HG02759 (cell line): ENCODE measurements at regions not wholly inside any gene's neighbourhood (a gene's known extent, or its start where the extent isn't known, plus 50 kb on each side); places are given as distances from the start of the nearest gene placed in this dataset.
A peak's percentile ranks its signal among the peaks of the same experiment; 100 is the strongest.
"Not testable (repeated sequence)": the region's sequence is repeated elsewhere in the genome, so short reads cannot be mapped to it uniquely, and the experiment has no call there.

Experiments
- ATAC-seq: cut with Tn5 transposase; IDR thresholded peaks from one replicate; pipeline ENCODE4 v1.9.1; 2021; ENCODE audit warnings: mild to moderate bottlenecking, moderate library complexity; ENCODE audit not compliant: unreplicated experiment

GRCh38 chr17:47066841-47067682, 88.0 kb upstream of the RPRML start:
- ATAC-seq: peak; percentile 89

GRCh38 chr17:47066095-47066494, 87.0 kb upstream of the RPRML start:
- ATAC-seq: no peak

- no peak for ATAC-seq
Observed at GRCh38 chr17:47064684-47065083, 85.6 kb upstream of the RPRML start.

- ATAC-seq: no peak
Observed at GRCh38 chr17:47063475-47063874, 84.4 kb upstream of the RPRML start.

GRCh38 chr17:47062851-47063250, 83.8 kb upstream of the RPRML start:
- not testable (repeated sequence) for ATAC-seq

GRCh38 chr17:47060005-47060404, 81.0 kb upstream of the RPRML start:
- not testable (repeated sequence) for ATAC-seq

- no peak for ATAC-seq
Observed at GRCh38 chr17:47057830-47058229, 78.8 kb upstream of the RPRML start.

GRCh38 chr17:47057279-47057678, 78.2 kb upstream of the RPRML start:
- ATAC-seq: not testable (repeated sequence)

GRCh38 chr17:47056687-47057086, 77.6 kb upstream of the RPRML start:
- ATAC-seq: not testable (repeated sequence)
